ENCODE measurements at regions not wholly inside any gene's neighbourhood (a gene's known extent, or its start where the extent isn't known, plus 50 kb on each side); places are given as distances from the start of the nearest gene placed in this dataset.

- TF ChIP-seq POLR2A (IDR thresholded peaks at IDR 0.05; ENCODE audit: low read depth, low read length) (no peak), TAF1 (IDR thresholded peaks at IDR 0.05; ENCODE audit: low read depth, low read length) (no peak), POLR2AphosphoS5 (IDR thresholded peaks at IDR 0.05; ENCODE audit: low read depth, low read length) (no peak)
These were observed 85.5 kb upstream of the ZNF469 start for GRCh38 chr16:88297178-88297720.
